Esophagus squamous epithelium (tissue), 4 donors: ENCODE measurements at regions not wholly inside any gene's neighbourhood (a gene's known extent, or its start where the extent isn't known, plus 50 kb on each side); places are given as distances from the start of the nearest gene placed in this dataset.

ENCODE experiments used
- CTCF ChIP-seq, 6 experiments: fragments of 450-650 bp in 4 of 6; fragments of 200-600 bp in 2 of 6; sonication (generic) in 2 of 6; IDR thresholded peaks; one replicate each; pipeline ENCODE4 v1.5.1; 2016 to 2019; ENCODE audit warnings: antibody characterized with exemption in 6 of 6, mild to moderate bottlenecking in 4 of 6, moderate library complexity in 4 of 6
- POLR2A ChIP-seq, 4 donors: fragments of 450-650 bp; IDR thresholded peaks; one replicate each; pipeline ENCODE4 v1.6.1; 2017; ENCODE audit warnings: antibody characterized with exemption in 4 of 4, mild to moderate bottlenecking in 4 of 4, moderate library complexity in 3 of 4

- TF ChIP-seq CTCF (IDR thresholded peaks at IDR 0.05) (no peak), POLR2A (IDR thresholded peaks at IDR 0.05) (no peak)
Measured at GRCh38 chr9:3586066-3586465, 60.3 kb upstream of the RFX3 start.
